HG03064 (cell line): ENCODE measurements at regions not wholly inside any gene's neighbourhood (a gene's known extent, or its start where the extent isn't known, plus 50 kb on each side); places are given as distances from the start of the nearest gene placed in this dataset.

ENCODE experiments used
- ATAC-seq: cut with Tn5 transposase; IDR thresholded peaks from one replicate; pipeline ENCODE4 v1.9.1; 2021; ENCODE audit warnings: low read depth; ENCODE audit not compliant: unreplicated experiment

GRCh38 chr2:220077488-220077887, 450.1 kb downstream of the SLC4A3 start:
- ATAC-seq: no peak

- no peak for ATAC-seq
Observed at GRCh38 chr2:220078439-220078838, 451.0 kb downstream of the SLC4A3 start.

- ATAC-seq: no peak
Observed at GRCh38 chr2:220079595-220079994, 452.2 kb downstream of the SLC4A3 start.

GRCh38 chr2:220081171-220081570, 453.7 kb downstream of the SLC4A3 start:
- ATAC-seq: no peak

GRCh38 chr2:220090050-220090449, 462.6 kb downstream of the SLC4A3 start:
- ATAC-seq: no peak

- ATAC-seq: no peak
Observed at GRCh38 chr2:220096406-220096805, 469.0 kb downstream of the SLC4A3 start.

- ATAC-seq: no peak
Observed at GRCh38 chr2:220101980-220102379, 474.6 kb downstream of the SLC4A3 start.

GRCh38 chr2:220103596-220103995, 476.2 kb downstream of the SLC4A3 start:
- no peak for ATAC-seq

GRCh38 chr2:220104871-220105351, 477.5 kb downstream of the SLC4A3 start:
- ATAC-seq: no peak

- no peak for ATAC-seq
Observed at GRCh38 chr2:220106065-220106464, 478.6 kb downstream of the SLC4A3 start.

GRCh38 chr2:220107380-220107791, 480.0 kb downstream of the SLC4A3 start:
- no peak for ATAC-seq

- ATAC-seq: no peak
Observed at GRCh38 chr2:220114443-220114842, 487.0 kb downstream of the SLC4A3 start.

- no peak for ATAC-seq
Observed at GRCh38 chr2:220117025-220117424, 489.6 kb downstream of the SLC4A3 start.

- no peak for ATAC-seq
Observed at GRCh38 chr2:220120041-220120440, 492.6 kb downstream of the SLC4A3 start.

GRCh38 chr2:220123751-220124150, 496.3 kb downstream of the SLC4A3 start:
- no peak for ATAC-seq

- no peak for ATAC-seq
Observed at GRCh38 chr2:220125551-220125950, 498.1 kb downstream of the SLC4A3 start.

- ATAC-seq: no peak
Observed at GRCh38 chr2:220127311-220127710, 499.9 kb downstream of the SLC4A3 start.

GRCh38 chr2:220127876-220128275, 500.4 kb downstream of the SLC4A3 start:
- ATAC-seq: no peak

GRCh38 chr2:220129391-220129790, 502.0 kb downstream of the SLC4A3 start:
- no peak for ATAC-seq

GRCh38 chr2:220134756-220135534, 507.5 kb downstream of the SLC4A3 start:
- ATAC-seq: no peak

- no peak for ATAC-seq
Observed at GRCh38 chr2:220143336-220143735, 515.9 kb downstream of the SLC4A3 start.

- no peak for ATAC-seq
Observed at GRCh38 chr2:220144411-220144810, 517.0 kb downstream of the SLC4A3 start.
